Breast epithelium (tissue), 4 donors: ENCODE measurements at regions not wholly inside any gene's neighbourhood (a gene's known extent, or its start where the extent isn't known, plus 50 kb on each side); places are given as distances from the start of the nearest gene placed in this dataset.

Experiments used
- DNase-seq, 2 donors: peaks; one replicate each; pipeline ENCODE4 v3.0.0-alpha.2; 2019; ENCODE audit warnings: low spot score in 2 of 2
- H3K27ac ChIP-seq, 2 donors: fragments of 200-600 bp; sonication (generic) in 1 of 2; one replicate each; pipeline ENCODE4 v1.5.1; 2016 to 2019; ENCODE audit warnings: mild to moderate bottlenecking in 1 of 2
- H3K27me3 ChIP-seq, 2 donors: fragments of 200-600 bp; sonication (generic) in 1 of 2; one replicate each; pipeline versions ENCODE4 v1.5.1 to v1.6.0; 2017 to 2019; ENCODE audit warnings: control low read depth in 1 of 2, mild to moderate bottlenecking in 1 of 2
- H3K36me3 ChIP-seq: fragments of 200-600 bp; one replicate; pipeline ENCODE4 v1.5.1; 2019
- H3K4me1 ChIP-seq, 2 donors: fragments of 200-600 bp; sonication (generic); one replicate each; pipeline ENCODE4 v1.5.1; 2016 to 2019; ENCODE audit warnings: control low read depth in 1 of 2
- H3K4me3 ChIP-seq, 3 donors: fragments of 200-600 bp; sonication (generic); 1 replicate in 2 of 3; 2 replicates in 1 of 3; pipeline ENCODE4 v1.5.1; 2016 to 2019; ENCODE audit warnings: mild to moderate bottlenecking in 3 of 3, moderate library complexity in 2 of 3
- H3K9me3 ChIP-seq, 2 donors: fragments of 200-600 bp; sonication (generic) in 1 of 2; one replicate each; pipeline ENCODE4 v1.5.1; 2016 to 2019; ENCODE audit warnings: control low read depth in 1 of 2
- CTCF ChIP-seq, 3 donors: fragments of 450-650 bp; IDR thresholded peaks; one replicate each; pipeline ENCODE4 v1.5.1; 2016 to 2017; ENCODE audit warnings: antibody characterized with exemption in 3 of 3, mild to moderate bottlenecking in 3 of 3, moderate library complexity in 3 of 3
- POLR2A ChIP-seq: fragments of 450-650 bp; IDR thresholded peaks from one replicate; pipeline ENCODE4 v1.6.1; 2016; ENCODE audit warnings: antibody characterized with exemption, mild to moderate bottlenecking, moderate library complexity
- POLR2AphosphoS5 ChIP-seq, 3 donors: sonication (generic); formaldehyde crosslinking; IDR thresholded peaks; one replicate each; pipeline ENCODE4 v1.6.1; 2017; ENCODE audit warnings: antibody characterized with exemption in 3 of 3
- intact Hi-C: fragments of 100-400 bp; cut with DNase I; formaldehyde crosslinking; loops from one replicate; pipeline ENCODE4 v1.15.1; 2023; ENCODE audit warnings: low total_unique reads

GRCh38 chr5:124581738-124582560, 164.5 kb downstream of the ZNF608 start:
- peaks cover 0 to 7% of the 10 kb centered on the region in 2 donors for H3K9me3 ChIP-seq
- H3K4me3 ChIP-seq = no peak overlapping the region
- H3K36me3 ChIP-seq = no peaks in the 10 kb centered on the region
- peaks cover 0 to 5% of the 10 kb centered on the region in 2 donors for H3K4me1 ChIP-seq
- TF ChIP-seq POLR2A (no peak), CTCF (IDR thresholded peaks at IDR 0.05) (no peak), POLR2AphosphoS5 (IDR thresholded peaks at IDR 0.05) (no peak)
- intact Hi-C loops = loop anchor here (5.0 kb wide), 1 partner anchor 320 kb away; no protein-coding TSS in a partner anchor
- H3K27me3 ChIP-seq = no peaks in the 10 kb centered on the region
- DNase-seq = no peak
- peak overlapping the region in 1 of 2 donors; percentile 59 for H3K27ac ChIP-seq

GRCh38 chr5:124580925-124581737, 165.3 kb downstream of the ZNF608 start:
- Histone ChIP-seq H3K36me3 (no peaks in the 10 kb centered on the region), H3K27ac (peak overlapping the region; percentile 27 to 59), H3K27me3 (no peaks in the 10 kb centered on the region), H3K4me3 (no peak overlapping the region), H3K4me1 (peaks cover 0 to 5% of the 10 kb centered on the region in 2 donors), H3K9me3 (peaks cover 0 to 7% of the 10 kb centered on the region in 2 donors)
- peak in 1 of 2 donors; percentile 56 for DNase-seq
- intact Hi-C loops = loop anchor here (5.0 kb wide), 1 partner anchor 321 kb away; no protein-coding TSS in a partner anchor
- TF ChIP-seq CTCF (IDR thresholded peaks at IDR 0.05) (no peak), POLR2A (no peak), POLR2AphosphoS5 (IDR thresholded peaks at IDR 0.05) (no peak)

- DNase-seq = no peak
- Histone ChIP-seq H3K4me3 (no peak overlapping the region), H3K27me3 (no peaks in the 10 kb centered on the region), H3K27ac (peak overlapping the region; percentile 27 to 59), H3K9me3 (peaks cover 0 to 6% of the 10 kb centered on the region in 2 donors), H3K4me1 (peaks cover 0 to 5% of the 10 kb centered on the region in 2 donors), H3K36me3 (no peaks in the 10 kb centered on the region)
- TF ChIP-seq POLR2AphosphoS5 (IDR thresholded peaks at IDR 0.05) (no peak), POLR2A (no peak), CTCF (IDR thresholded peaks at IDR 0.05) (no peak)
- intact Hi-C loops = loop anchor here (5.0 kb wide), 1 partner anchor 322 kb away; no protein-coding TSS in a partner anchor
Measured at GRCh38 chr5:124580512-124580911, 165.9 kb downstream of the ZNF608 start.

- peaks cover 0 to 9% of the 10 kb centered on the region in 2 donors for H3K4me1 ChIP-seq
- H3K36me3 ChIP-seq = no peaks in the 10 kb centered on the region
- H3K27me3 ChIP-seq = no peaks in the 10 kb centered on the region
- no peak overlapping the region for H3K4me3 ChIP-seq
- TF ChIP-seq CTCF (IDR thresholded peaks at IDR 0.05) (no peak), POLR2A (no peak), POLR2AphosphoS5 (IDR thresholded peaks at IDR 0.05) (no peak)
- no peaks in the 10 kb centered on the region for H3K9me3 ChIP-seq
- intact Hi-C loops = no loop called here
- DNase-seq = no peak
- H3K27ac ChIP-seq = no peak overlapping the region
Measured at GRCh38 chr5:124576848-124577409, 169.5 kb downstream of the ZNF608 start.
